ENCODE measurements at regions not wholly inside any gene's neighbourhood (a gene's known extent, or its start where the extent isn't known, plus 50 kb on each side); places are given as distances from the start of the nearest gene placed in this dataset.

DNA sequence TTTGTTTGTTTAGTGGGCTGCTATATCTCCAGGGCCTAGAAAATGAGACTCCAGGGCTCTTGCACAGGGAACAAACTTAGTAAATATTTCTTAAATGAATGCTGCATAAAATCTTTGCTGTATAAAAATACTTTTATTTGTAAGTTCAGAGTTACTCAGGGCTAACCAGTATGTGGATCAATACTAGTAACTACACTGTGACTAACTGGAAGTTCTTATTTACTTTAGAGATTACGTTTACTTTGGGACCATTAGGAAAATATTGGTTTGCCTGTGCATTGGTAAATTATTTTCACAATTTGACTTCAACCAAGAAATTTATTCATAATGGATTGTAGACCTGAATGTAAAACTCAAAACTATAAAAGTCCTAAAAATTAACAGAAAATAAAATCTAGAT is 575.5 kb downstream of the RNF144A start:
- Mint-ChIP-seq H3K4me3 (no peak overlapping the region), H3K36me3 (ENCODE audit: low read depth) (no peaks in the 10 kb centered on the region), H3K9me3 (peaks cover 7% of the 10 kb centered on the region), H3K27ac (no peak overlapping the region), H3K4me1 (ENCODE audit: low read depth) (peaks cover 8% of the 10 kb centered on the region), H3K27me3 (no peaks in the 10 kb centered on the region)
- intact Hi-C loops (cut with micrococcal nuclease), result no loop called here

DNA sequence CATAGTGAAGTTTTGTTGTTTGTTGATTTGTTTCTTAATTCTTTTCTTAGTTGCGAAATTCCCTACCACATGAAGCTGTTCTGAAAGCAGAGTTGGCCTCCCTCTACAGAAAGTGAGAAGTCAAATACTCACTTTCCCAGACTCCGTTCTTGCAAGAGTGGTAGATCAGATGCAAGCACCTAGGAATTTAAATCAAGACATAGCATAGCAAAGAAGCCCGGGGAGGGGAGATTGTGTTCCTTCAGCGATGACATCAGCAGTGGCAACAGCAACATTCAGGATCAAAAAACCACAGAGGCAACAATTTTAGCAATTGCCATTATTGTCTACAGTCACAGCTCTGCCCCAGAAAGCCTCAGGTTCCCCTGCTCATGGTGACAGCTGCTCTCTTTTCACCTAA is 580.0 kb downstream of the RNF144A start:
- Mint-ChIP-seq H3K4me1 (ENCODE audit: low read depth) (peaks cover 14% of the 10 kb centered on the region), H3K36me3 (ENCODE audit: low read depth) (no peaks in the 10 kb centered on the region), H3K9me3 (no peaks in the 10 kb centered on the region), H3K27me3 (peaks cover 6% of the 10 kb centered on the region), H3K27ac (no peak overlapping the region), H3K4me3 (no peak overlapping the region)
- intact Hi-C loops (cut with micrococcal nuclease), result no loop called here

DNA sequence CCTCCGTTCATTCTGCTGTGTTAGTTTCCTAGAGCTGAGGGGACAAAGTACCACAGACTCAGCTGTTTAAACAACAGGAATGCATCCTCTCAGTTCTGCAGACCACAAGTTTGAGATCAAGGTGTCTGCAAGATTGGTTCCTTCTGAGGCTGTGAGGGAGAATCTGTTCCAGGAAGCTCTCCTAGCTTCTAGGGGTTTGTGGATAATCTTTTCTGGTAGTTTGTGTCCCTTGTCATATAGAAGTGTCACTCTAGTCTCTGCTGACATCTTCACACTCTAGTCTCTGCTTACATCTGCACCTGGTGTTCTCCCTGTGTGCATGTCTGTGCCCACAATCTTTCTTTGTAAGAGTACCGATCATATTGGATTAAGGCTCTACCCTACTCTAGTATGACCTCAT is 581.8 kb downstream of the RNF144A start:
- H3K36me3 Mint-ChIP-seq (ENCODE audit: low read depth), result no peaks in the 10 kb centered on the region
- H3K4me3 Mint-ChIP-seq, result no peak overlapping the region
- intact Hi-C loops (cut with micrococcal nuclease), result no loop called here
- H3K27ac Mint-ChIP-seq, result no peak overlapping the region
- H3K27me3 Mint-ChIP-seq, result peaks cover 8% of the 10 kb centered on the region
- peaks cover 14% of the 10 kb centered on the region for H3K4me1 Mint-ChIP-seq (ENCODE audit: low read depth)
- H3K9me3 Mint-ChIP-seq, result no peaks in the 10 kb centered on the region

DNA sequence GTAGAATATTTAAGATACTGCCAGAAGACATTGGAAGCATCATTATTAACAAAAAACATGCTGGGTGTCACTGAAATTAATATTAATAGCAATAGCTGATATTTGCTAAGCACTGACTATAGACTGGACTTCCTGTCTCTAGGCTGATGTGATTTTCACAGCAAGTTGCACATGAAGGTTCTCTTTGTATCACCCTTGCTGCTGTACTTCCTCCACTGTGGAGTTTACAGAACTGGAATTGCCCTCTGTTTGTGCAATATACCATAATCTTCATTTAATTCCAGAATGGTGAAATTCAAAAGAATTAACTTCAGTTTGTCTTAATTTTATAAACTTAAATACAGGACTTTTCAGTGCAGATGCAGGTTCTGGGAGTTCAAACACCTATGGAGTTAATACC is 585.1 kb downstream of the RNF144A start:
- intact Hi-C loops (cut with micrococcal nuclease), result no loop called here
- H3K27me3 Mint-ChIP-seq, result peaks cover 10% of the 10 kb centered on the region
- H3K27ac Mint-ChIP-seq, result no peak overlapping the region
- H3K36me3 Mint-ChIP-seq (ENCODE audit: low read depth), result no peaks in the 10 kb centered on the region
- peaks cover 10% of the 10 kb centered on the region for H3K4me1 Mint-ChIP-seq (ENCODE audit: low read depth)
- H3K9me3 Mint-ChIP-seq, result no peaks in the 10 kb centered on the region
- H3K4me3 Mint-ChIP-seq, result no peak overlapping the region

DNA sequence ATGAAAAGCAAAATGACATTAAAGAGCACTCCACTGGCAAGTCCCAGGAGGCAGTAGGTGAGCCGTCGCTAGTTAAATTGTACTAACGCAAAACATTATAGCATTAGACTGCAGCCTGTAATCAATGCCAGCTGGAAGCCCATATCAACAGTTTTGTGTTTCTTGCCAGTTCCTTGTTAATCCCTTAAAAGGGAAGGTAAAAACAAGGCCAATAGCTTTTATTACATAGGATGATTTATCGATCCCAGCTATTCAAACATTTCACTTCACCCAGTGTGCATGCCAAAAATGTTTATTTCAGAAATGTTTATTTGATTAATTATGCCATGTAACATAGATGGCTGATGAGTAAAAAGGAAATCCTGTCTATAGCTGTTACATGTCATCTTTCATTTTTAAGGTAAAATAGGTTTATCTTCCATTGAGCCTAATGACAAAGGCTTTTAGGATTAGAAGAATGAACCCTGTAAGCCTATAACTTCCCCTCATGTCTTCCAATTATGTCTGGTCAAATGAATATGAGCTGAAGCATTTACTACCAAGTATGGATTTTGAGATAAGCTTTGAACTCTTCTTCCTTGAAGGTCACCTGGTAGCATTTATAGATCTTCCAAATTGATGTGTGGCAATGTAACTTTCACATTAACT is 591.2 kb downstream of the RNF144A start:
- intact Hi-C loops (cut with micrococcal nuclease), result no loop called here
- no peak overlapping the region for H3K4me3 Mint-ChIP-seq
- no peaks in the 10 kb centered on the region for H3K36me3 Mint-ChIP-seq (ENCODE audit: low read depth)
- H3K9me3 Mint-ChIP-seq, result no peaks in the 10 kb centered on the region
- no peak overlapping the region for H3K27ac Mint-ChIP-seq
- H3K4me1 Mint-ChIP-seq (ENCODE audit: low read depth), result no peaks in the 10 kb centered on the region
- peaks cover 2% of the 10 kb centered on the region for H3K27me3 Mint-ChIP-seq

DNA sequence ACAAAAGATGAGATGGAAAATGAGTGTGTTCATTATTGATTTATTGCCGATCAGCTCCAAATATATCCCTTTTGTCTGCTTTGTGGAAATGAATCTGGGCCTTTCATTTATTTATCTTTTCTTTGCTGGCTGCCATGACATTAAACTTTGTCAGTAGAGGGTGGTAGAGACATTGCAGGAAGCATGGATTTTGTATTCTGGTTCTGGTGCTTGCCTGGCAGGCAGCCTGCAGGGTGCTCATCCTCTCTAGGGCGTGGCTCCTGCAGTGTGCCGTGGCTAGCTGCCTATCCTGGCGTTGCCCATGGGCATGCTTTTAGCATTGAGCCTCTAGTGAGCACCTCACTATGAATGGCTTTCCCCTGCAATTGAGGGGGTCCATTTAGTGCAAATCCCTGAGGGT is 593.1 kb downstream of the RNF144A start:
- no peak overlapping the region for H3K4me3 Mint-ChIP-seq

DNA sequence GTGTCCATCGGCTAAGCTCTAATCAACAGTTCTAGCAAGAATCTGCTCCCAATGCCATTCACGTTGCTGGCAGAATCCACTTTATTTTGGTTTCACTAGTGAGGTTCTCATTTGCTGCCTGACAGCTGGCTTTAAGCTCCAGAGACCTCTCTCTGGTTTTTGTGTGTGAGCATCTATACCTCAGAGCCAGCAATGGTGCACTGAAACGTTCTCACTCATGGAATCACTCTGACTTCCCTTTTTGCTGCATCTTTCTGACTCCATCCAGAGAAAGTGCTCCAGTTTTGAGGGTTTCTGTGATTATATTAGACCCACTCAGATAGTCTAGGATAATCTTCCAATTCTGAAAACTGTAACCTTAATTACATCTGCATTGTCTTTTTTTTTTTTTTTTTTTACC is 596.6 kb downstream of the RNF144A start:
- Mint-ChIP-seq H3K27me3 (no peaks in the 10 kb centered on the region), H3K4me3 (no peak overlapping the region), H3K27ac (no peak overlapping the region), H3K9me3 (no peaks in the 10 kb centered on the region), H3K4me1 (ENCODE audit: low read depth) (peaks cover 6% of the 10 kb centered on the region), H3K36me3 (ENCODE audit: low read depth) (no peaks in the 10 kb centered on the region)
- intact Hi-C loops (cut with micrococcal nuclease), result no loop called here

More for the DNA sequence above, 593.1 kb downstream of the RNF144A start:
- no peaks in the 10 kb centered on the region for H3K4me1 Mint-ChIP-seq (ENCODE audit: low read depth)
- intact Hi-C loops (cut with micrococcal nuclease), result loop anchor here (1.0 kb wide), 1 partner anchor 22 kb away; no protein-coding TSS in a partner anchor
- no peaks in the 10 kb centered on the region for H3K27me3 Mint-ChIP-seq
- H3K36me3 Mint-ChIP-seq (ENCODE audit: low read depth), result no peaks in the 10 kb centered on the region
- H3K27ac Mint-ChIP-seq, result no peak overlapping the region
- no peaks in the 10 kb centered on the region for H3K9me3 Mint-ChIP-seq

DNA sequence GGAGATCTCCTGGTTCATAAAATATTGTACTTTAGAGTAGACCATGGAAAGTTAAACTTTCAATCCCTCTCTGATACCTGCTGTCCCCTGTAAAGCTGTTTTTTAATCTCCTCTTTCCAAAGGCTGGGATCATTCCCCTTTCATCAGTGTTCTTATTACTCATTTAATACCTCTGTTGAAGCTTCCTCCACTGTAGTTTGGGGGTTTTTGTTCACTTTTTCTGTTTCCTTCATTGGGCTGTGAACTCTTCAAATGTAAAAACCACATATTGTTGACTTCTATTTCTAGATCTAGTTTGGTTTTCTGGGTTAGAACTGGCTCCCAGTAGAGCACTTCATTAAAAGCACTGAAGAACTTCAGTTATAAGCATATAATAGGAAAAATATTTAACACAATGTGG is 598.1 kb downstream of the RNF144A start:
- no peaks in the 10 kb centered on the region for H3K9me3 Mint-ChIP-seq
- intact Hi-C loops (cut with micrococcal nuclease), result no loop called here
- no peaks in the 10 kb centered on the region for H3K36me3 Mint-ChIP-seq (ENCODE audit: low read depth)
- no peak overlapping the region for H3K4me3 Mint-ChIP-seq
- H3K27ac Mint-ChIP-seq, result no peak overlapping the region
- H3K4me1 Mint-ChIP-seq (ENCODE audit: low read depth), result peaks cover 6% of the 10 kb centered on the region
- no peaks in the 10 kb centered on the region for H3K27me3 Mint-ChIP-seq

DNA sequence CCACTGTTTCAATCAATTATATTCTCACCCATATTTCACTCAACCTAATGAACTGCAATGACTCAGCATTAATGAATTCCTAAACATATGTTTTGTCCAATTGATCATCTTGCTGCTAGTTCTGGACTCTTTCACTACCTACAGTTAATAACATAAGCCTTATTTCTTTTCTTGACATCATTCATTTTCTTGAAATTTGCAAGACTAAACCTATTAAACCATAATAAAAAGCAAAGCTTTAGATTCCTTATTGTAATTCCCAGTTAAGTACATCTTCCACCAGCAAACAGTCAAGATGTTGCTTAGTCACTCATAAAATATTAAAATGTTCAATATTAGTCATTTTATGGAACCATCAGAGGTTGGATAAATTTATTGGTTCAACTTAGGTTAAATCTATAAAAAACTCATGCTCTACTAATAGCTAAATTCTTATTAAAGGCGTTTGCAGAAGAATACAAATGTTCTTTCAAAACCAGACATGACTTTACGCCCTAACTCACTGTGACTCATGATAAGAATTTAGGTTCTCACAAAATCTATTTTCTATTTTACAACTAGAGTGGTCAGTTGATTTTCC is 599.4 kb downstream of the RNF144A start:
- intact Hi-C loops (cut with micrococcal nuclease), result no loop called here
- peaks cover 2% of the 10 kb centered on the region for H3K27me3 Mint-ChIP-seq
- peaks cover 6% of the 10 kb centered on the region for H3K4me1 Mint-ChIP-seq (ENCODE audit: low read depth)
- no peak overlapping the region for H3K27ac Mint-ChIP-seq
- no peaks in the 10 kb centered on the region for H3K36me3 Mint-ChIP-seq (ENCODE audit: low read depth)
- H3K4me3 Mint-ChIP-seq, result no peak overlapping the region
- no peaks in the 10 kb centered on the region for H3K9me3 Mint-ChIP-seq

DNA sequence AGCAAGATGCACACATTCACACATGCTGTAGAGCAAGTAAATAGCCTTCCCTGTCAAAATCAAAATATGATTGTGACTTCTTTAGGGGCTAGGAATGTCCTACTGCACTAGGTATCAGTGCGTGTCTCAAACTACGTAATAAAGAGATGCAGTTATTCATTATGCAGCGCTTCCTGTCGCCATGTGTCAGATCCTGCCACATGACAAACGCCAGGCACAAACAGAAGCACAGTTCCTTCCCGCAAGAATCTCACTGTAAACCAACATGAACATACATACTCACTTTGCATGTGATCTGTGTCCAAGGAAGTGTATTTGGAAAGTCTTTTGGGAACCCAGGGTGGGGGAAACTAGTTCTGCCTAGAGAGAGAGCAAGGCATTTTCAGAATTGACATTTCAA is 599.9 kb downstream of the RNF144A start:
- no peak overlapping the region for H3K27ac Mint-ChIP-seq
- H3K27me3 Mint-ChIP-seq, result peaks cover 2% of the 10 kb centered on the region
- peaks cover 6% of the 10 kb centered on the region for H3K4me1 Mint-ChIP-seq (ENCODE audit: low read depth)
- no peaks in the 10 kb centered on the region for H3K36me3 Mint-ChIP-seq (ENCODE audit: low read depth)
- no peaks in the 10 kb centered on the region for H3K9me3 Mint-ChIP-seq
- no peak overlapping the region for H3K4me3 Mint-ChIP-seq
- intact Hi-C loops (cut with micrococcal nuclease), result no loop called here

DNA sequence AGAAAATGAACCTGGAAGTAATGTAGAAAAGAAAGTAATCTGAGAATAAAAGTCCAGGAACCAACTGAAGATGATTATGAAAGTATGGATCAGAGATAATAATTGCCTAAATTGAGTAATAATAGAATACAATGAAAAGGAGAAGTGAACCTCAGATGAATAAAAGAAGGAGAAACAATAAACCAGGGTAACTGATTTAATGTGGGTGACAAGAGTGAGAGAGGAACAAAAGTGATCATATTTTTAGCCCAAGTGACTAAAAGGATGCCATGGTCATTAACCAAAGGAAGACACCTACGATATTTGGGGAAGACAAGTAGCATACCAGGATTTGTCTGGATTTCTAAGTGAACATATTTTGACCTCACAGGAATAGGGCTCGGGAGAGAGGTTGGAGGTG is 600.6 kb downstream of the RNF144A start:
- Mint-ChIP-seq H3K9me3 (no peaks in the 10 kb centered on the region), H3K27ac (no peak overlapping the region), H3K36me3 (ENCODE audit: low read depth) (no peaks in the 10 kb centered on the region), H3K4me3 (no peak overlapping the region), H3K4me1 (ENCODE audit: low read depth) (peaks cover 6% of the 10 kb centered on the region), H3K27me3 (peaks cover 2% of the 10 kb centered on the region)
- intact Hi-C loops (cut with micrococcal nuclease), result no loop called here

DNA sequence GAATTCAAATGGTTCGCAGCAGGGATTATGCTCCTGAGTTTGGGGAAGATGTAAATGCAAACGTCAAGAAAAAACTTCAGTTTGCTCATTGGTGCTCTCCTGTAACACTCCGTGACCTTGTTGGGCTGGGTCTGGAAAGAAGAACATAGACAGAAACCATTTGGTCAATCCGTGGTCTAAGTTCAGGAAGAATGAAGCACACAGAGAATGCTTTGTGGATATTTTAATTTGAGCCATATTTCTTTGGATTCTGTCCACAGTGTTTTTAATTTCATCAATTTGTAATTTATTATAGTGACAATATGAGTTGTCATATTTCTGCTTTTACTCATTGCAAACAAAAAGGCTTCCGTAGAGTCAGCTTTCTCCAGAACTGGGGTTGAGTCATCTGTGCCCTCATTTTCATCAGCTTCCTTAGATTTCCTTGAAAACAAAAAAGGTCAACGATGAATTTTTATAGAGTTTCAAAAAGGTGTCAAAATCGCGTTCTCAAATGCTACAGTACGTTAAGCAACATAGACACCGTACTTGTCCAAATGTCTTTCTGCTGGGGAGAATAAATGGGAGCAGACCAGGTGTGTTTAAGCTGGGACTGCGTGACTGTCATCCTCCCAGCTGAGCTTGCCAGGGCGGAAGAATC is 606.4 kb downstream of the RNF144A start:
- Mint-ChIP-seq H3K36me3 (ENCODE audit: low read depth) (no peaks in the 10 kb centered on the region), H3K27me3 (peaks cover 2% of the 10 kb centered on the region), H3K4me3 (no peak overlapping the region), H3K4me1 (ENCODE audit: low read depth) (no peaks in the 10 kb centered on the region), H3K27ac (no peak overlapping the region), H3K9me3 (peaks cover 3% of the 10 kb centered on the region)
- intact Hi-C loops (cut with micrococcal nuclease), result no loop called here

DNA sequence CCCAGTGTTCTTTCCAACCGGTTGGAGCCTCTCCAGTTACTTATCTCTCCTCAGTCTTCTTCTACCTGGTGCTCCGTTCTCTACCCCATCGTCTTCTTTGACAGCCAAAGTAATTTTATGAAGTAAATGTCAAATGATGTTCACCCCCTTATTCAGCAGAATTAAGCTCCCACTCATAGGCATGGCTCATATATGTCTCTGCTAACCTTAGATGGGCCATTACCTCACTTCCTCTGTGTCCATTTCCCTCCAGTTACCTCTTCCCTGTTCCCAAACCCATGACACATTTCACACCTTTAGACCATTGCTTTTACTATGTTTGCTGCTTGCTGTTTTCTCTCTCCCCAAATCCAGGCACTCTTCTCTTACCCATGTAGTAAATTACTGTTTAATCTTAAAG is 607.0 kb downstream of the RNF144A start:
- Mint-ChIP-seq H3K27me3 (peaks cover 2% of the 10 kb centered on the region), H3K4me3 (no peak overlapping the region), H3K27ac (no peak overlapping the region), H3K36me3 (ENCODE audit: low read depth) (no peaks in the 10 kb centered on the region), H3K9me3 (peaks cover 9% of the 10 kb centered on the region), H3K4me1 (ENCODE audit: low read depth) (no peaks in the 10 kb centered on the region)
- intact Hi-C loops (cut with micrococcal nuclease), result no loop called here

DNA sequence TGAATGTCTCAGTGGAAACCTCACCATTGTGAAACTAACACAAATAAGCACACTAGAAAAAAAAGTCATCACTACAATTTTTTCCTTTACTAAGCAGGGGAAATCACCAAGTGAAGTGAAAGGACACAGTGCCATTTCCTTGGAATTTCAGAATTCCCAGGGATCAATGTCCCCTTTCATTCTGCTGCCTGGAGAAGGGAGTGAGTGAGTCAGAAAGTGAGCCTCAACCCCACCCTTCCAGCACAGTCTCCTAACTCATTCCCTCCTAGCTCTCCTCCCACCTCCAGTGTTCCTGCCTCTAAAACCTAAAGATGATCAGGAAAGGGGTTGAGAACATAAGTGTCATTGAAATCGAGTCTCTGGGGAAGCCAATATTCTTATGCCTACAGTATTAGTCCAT is 608.5 kb downstream of the RNF144A start:
- no peaks in the 10 kb centered on the region for H3K4me1 Mint-ChIP-seq (ENCODE audit: low read depth)
- intact Hi-C loops (cut with micrococcal nuclease), result no loop called here

More for the DNA sequence above, 608.5 kb downstream of the RNF144A start:
- Mint-ChIP-seq H3K27ac (no peak overlapping the region), H3K27me3 (peaks cover 2% of the 10 kb centered on the region), H3K9me3 (peaks cover 23% of the 10 kb centered on the region), H3K4me3 (no peak overlapping the region), H3K36me3 (ENCODE audit: low read depth) (no peaks in the 10 kb centered on the region)

All from dendritic cell treated with granulocyte-macrophage colony-stimulating factor and Interleukin-4, amounts not matched to agents 40 ng/mL and 50 ng/mL, for 4 days (primary cell).